ENCODE measurements at regions not wholly inside any gene's neighbourhood (a gene's known extent, or its start where the extent isn't known, plus 50 kb on each side); places are given as distances from the start of the nearest gene placed in this dataset.

GRCh38 chr11:82676483-82677094, 57.1 kb downstream of the FAM181B start:
- no peaks in the 10 kb centered on the region for H3K4me1 ChIP-seq (ENCODE audit: control insufficient read depth, low read depth, low read length)
- no peaks in the 10 kb centered on the region for H3K9me3 ChIP-seq (ENCODE audit: control insufficient read depth, low read depth, low read length)
- H3K36me3 ChIP-seq (ENCODE audit: control insufficient read depth, low read depth, low read length) = no peaks in the 10 kb centered on the region
- H3K9ac ChIP-seq (ENCODE audit: low read length) = no peak overlapping the region
- H3K27me3 ChIP-seq (ENCODE audit: control insufficient read depth, insufficient read depth, low read length) = no peaks in the 10 kb centered on the region
- H3K4me3 ChIP-seq (ENCODE audit: low read length) = no peak overlapping the region
- no peak overlapping the region for H3K27ac ChIP-seq (ENCODE audit: low read length)

- H3K27ac ChIP-seq (ENCODE audit: low read length) = no peak overlapping the region
- no peaks in the 10 kb centered on the region for H3K27me3 ChIP-seq (ENCODE audit: control insufficient read depth, insufficient read depth, low read length)
- no peak overlapping the region for H3K4me3 ChIP-seq (ENCODE audit: low read length)
- no peaks in the 10 kb centered on the region for H3K9me3 ChIP-seq (ENCODE audit: control insufficient read depth, low read depth, low read length)
- H3K9ac ChIP-seq (ENCODE audit: low read length) = no peak overlapping the region
- H3K4me1 ChIP-seq (ENCODE audit: control insufficient read depth, low read depth, low read length) = no peaks in the 10 kb centered on the region
- H3K36me3 ChIP-seq (ENCODE audit: control insufficient read depth, low read depth, low read length) = no peaks in the 10 kb centered on the region
Observed at GRCh38 chr11:82675838-82676237, 57.8 kb downstream of the FAM181B start.

GRCh38 chr11:82673631-82674030, 60.0 kb downstream of the FAM181B start:
- H3K36me3 ChIP-seq (ENCODE audit: control insufficient read depth, low read depth, low read length) = no peaks in the 10 kb centered on the region

GRCh38 chr11:82671451-82671850, 62.2 kb downstream of the FAM181B start:
- H3K36me3 ChIP-seq (ENCODE audit: control insufficient read depth, low read depth, low read length) = no peaks in the 10 kb centered on the region
- H3K27ac ChIP-seq (ENCODE audit: low read length) = no peak overlapping the region
- no peak overlapping the region for H3K4me3 ChIP-seq (ENCODE audit: low read length)
- H3K9me3 ChIP-seq (ENCODE audit: control insufficient read depth, low read depth, low read length) = no peaks in the 10 kb centered on the region
- no peak overlapping the region for H3K9ac ChIP-seq (ENCODE audit: low read length)
- H3K27me3 ChIP-seq (ENCODE audit: control insufficient read depth, insufficient read depth, low read length) = no peaks in the 10 kb centered on the region
- no peaks in the 10 kb centered on the region for H3K4me1 ChIP-seq (ENCODE audit: control insufficient read depth, low read depth, low read length)

More at GRCh38 chr11:82673631-82674030, 60.0 kb downstream of the FAM181B start:
- Histone ChIP-seq H3K4me3 (ENCODE audit: low read length) (no peak overlapping the region), H3K27me3 (ENCODE audit: control insufficient read depth, insufficient read depth, low read length) (no peaks in the 10 kb centered on the region), H3K9ac (ENCODE audit: low read length) (no peak overlapping the region), H3K27ac (ENCODE audit: low read length) (no peak overlapping the region), H3K9me3 (ENCODE audit: control insufficient read depth, low read depth, low read length) (no peaks in the 10 kb centered on the region), H3K4me1 (ENCODE audit: control insufficient read depth, low read depth, low read length) (no peaks in the 10 kb centered on the region)

- no peak overlapping the region for H3K9ac ChIP-seq (ENCODE audit: low read length)
- H3K4me1 ChIP-seq (ENCODE audit: control insufficient read depth, low read depth, low read length) = no peaks in the 10 kb centered on the region
- no peak overlapping the region for H3K27ac ChIP-seq (ENCODE audit: low read length)
Observed at GRCh38 chr11:82663535-82663934, 70.1 kb downstream of the FAM181B start.

GRCh38 chr11:82653752-82654151, 79.9 kb downstream of the FAM181B start:
- Histone ChIP-seq H3K36me3 (ENCODE audit: control insufficient read depth, low read depth, low read length) (no peaks in the 10 kb centered on the region), H3K9me3 (ENCODE audit: control insufficient read depth, low read depth, low read length) (no peaks in the 10 kb centered on the region), H3K4me3 (ENCODE audit: low read length) (no peak overlapping the region), H3K9ac (ENCODE audit: low read length) (no peak overlapping the region), H3K4me1 (ENCODE audit: control insufficient read depth, low read depth, low read length) (no peaks in the 10 kb centered on the region), H3K27ac (ENCODE audit: low read length) (no peak overlapping the region), H3K27me3 (ENCODE audit: control insufficient read depth, insufficient read depth, low read length) (no peaks in the 10 kb centered on the region)

More at GRCh38 chr11:82663535-82663934, 70.1 kb downstream of the FAM181B start:
- Histone ChIP-seq H3K9me3 (ENCODE audit: control insufficient read depth, low read depth, low read length) (no peaks in the 10 kb centered on the region), H3K4me3 (ENCODE audit: low read length) (no peak overlapping the region), H3K27me3 (ENCODE audit: control insufficient read depth, insufficient read depth, low read length) (no peaks in the 10 kb centered on the region), H3K36me3 (ENCODE audit: control insufficient read depth, low read depth, low read length) (no peaks in the 10 kb centered on the region)

GRCh38 chr11:82639251-82639650, 94.4 kb downstream of the FAM181B start:
- Histone ChIP-seq H3K4me1 (ENCODE audit: control insufficient read depth, low read depth, low read length) (no peaks in the 10 kb centered on the region), H3K4me3 (ENCODE audit: low read length) (no peak overlapping the region), H3K27me3 (ENCODE audit: control insufficient read depth, insufficient read depth, low read length) (no peaks in the 10 kb centered on the region), H3K9me3 (ENCODE audit: control insufficient read depth, low read depth, low read length) (no peaks in the 10 kb centered on the region), H3K27ac (ENCODE audit: low read length) (no peak overlapping the region), H3K9ac (ENCODE audit: low read length) (no peak overlapping the region), H3K36me3 (ENCODE audit: control insufficient read depth, low read depth, low read length) (no peaks in the 10 kb centered on the region)

GRCh38 chr11:82636615-82637014, 97.0 kb downstream of the FAM181B start:
- Histone ChIP-seq H3K27me3 (ENCODE audit: control insufficient read depth, insufficient read depth, low read length) (no peaks in the 10 kb centered on the region), H3K36me3 (ENCODE audit: control insufficient read depth, low read depth, low read length) (no peaks in the 10 kb centered on the region), H3K9me3 (ENCODE audit: control insufficient read depth, low read depth, low read length) (no peaks in the 10 kb centered on the region), H3K27ac (ENCODE audit: low read length) (no peak overlapping the region), H3K9ac (ENCODE audit: low read length) (no peak overlapping the region), H3K4me3 (ENCODE audit: low read length) (no peak overlapping the region), H3K4me1 (ENCODE audit: control insufficient read depth, low read depth, low read length) (no peaks in the 10 kb centered on the region)

- Histone ChIP-seq H3K9me3 (ENCODE audit: control insufficient read depth, low read depth, low read length) (no peaks in the 10 kb centered on the region), H3K4me1 (ENCODE audit: control insufficient read depth, low read depth, low read length) (no peaks in the 10 kb centered on the region), H3K36me3 (ENCODE audit: control insufficient read depth, low read depth, low read length) (no peaks in the 10 kb centered on the region), H3K27ac (ENCODE audit: low read length) (no peak overlapping the region), H3K9ac (ENCODE audit: low read length) (no peak overlapping the region), H3K4me3 (ENCODE audit: low read length) (no peak overlapping the region), H3K27me3 (ENCODE audit: control insufficient read depth, insufficient read depth, low read length) (no peaks in the 10 kb centered on the region)
Observed at GRCh38 chr11:82634091-82634490, 99.6 kb downstream of the FAM181B start.

- Histone ChIP-seq H3K27me3 (ENCODE audit: control insufficient read depth, insufficient read depth, low read length) (no peaks in the 10 kb centered on the region), H3K27ac (ENCODE audit: low read length) (no peak overlapping the region), H3K4me3 (ENCODE audit: low read length) (no peak overlapping the region), H3K9ac (ENCODE audit: low read length) (no peak overlapping the region), H3K9me3 (ENCODE audit: control insufficient read depth, low read depth, low read length) (no peaks in the 10 kb centered on the region), H3K4me1 (ENCODE audit: control insufficient read depth, low read depth, low read length) (no peaks in the 10 kb centered on the region), H3K36me3 (ENCODE audit: control insufficient read depth, low read depth, low read length) (no peaks in the 10 kb centered on the region)
Observed at GRCh38 chr11:82631722-82632630, 101.7 kb downstream of the FAM181B start.

GRCh38 chr11:82610671-82611070, 123.0 kb downstream of the FAM181B start:
- H3K27me3 ChIP-seq (ENCODE audit: control insufficient read depth, insufficient read depth, low read length) = no peaks in the 10 kb centered on the region

GRCh38 chr11:82606738-82607137, 126.9 kb downstream of the FAM181B start:
- no peaks in the 10 kb centered on the region for H3K36me3 ChIP-seq (ENCODE audit: control insufficient read depth, low read depth, low read length)
- H3K4me1 ChIP-seq (ENCODE audit: control insufficient read depth, low read depth, low read length) = no peaks in the 10 kb centered on the region
- no peak overlapping the region for H3K4me3 ChIP-seq (ENCODE audit: low read length)
- H3K9ac ChIP-seq (ENCODE audit: low read length) = no peak overlapping the region
- H3K27me3 ChIP-seq (ENCODE audit: control insufficient read depth, insufficient read depth, low read length) = no peaks in the 10 kb centered on the region
- no peak overlapping the region for H3K27ac ChIP-seq (ENCODE audit: low read length)
- no peaks in the 10 kb centered on the region for H3K9me3 ChIP-seq (ENCODE audit: control insufficient read depth, low read depth, low read length)

More at GRCh38 chr11:82610671-82611070, 123.0 kb downstream of the FAM181B start:
- Histone ChIP-seq H3K9ac (ENCODE audit: low read length) (no peak overlapping the region), H3K9me3 (ENCODE audit: control insufficient read depth, low read depth, low read length) (no peaks in the 10 kb centered on the region), H3K27ac (ENCODE audit: low read length) (no peak overlapping the region), H3K4me1 (ENCODE audit: control insufficient read depth, low read depth, low read length) (no peaks in the 10 kb centered on the region), H3K36me3 (ENCODE audit: control insufficient read depth, low read depth, low read length) (no peaks in the 10 kb centered on the region), H3K4me3 (ENCODE audit: low read length) (no peak overlapping the region)
